Urinary bladder (tissue), 3 donors: ENCODE measurements at regions not wholly inside any gene's neighbourhood (a gene's known extent, or its start where the extent isn't known, plus 50 kb on each side); places are given as distances from the start of the nearest gene placed in this dataset.

Experiments used
- DNase-seq: peaks from one replicate; pipeline ENCODE4 v3.0.0-alpha.2; 2015; ENCODE audit errors: extremely low spot score
- H3K27ac ChIP-seq: one replicate; pipeline ENCODE4 v1.5.1; 2013; ENCODE audit warnings: low read depth, mild to moderate bottlenecking, moderate library complexity
- H3K36me3 ChIP-seq: one replicate; pipeline ENCODE4 v1.6.1; 2013; ENCODE audit warnings: mild to moderate bottlenecking, moderate library complexity; ENCODE audit not compliant: insufficient read depth
- H3K4me1 ChIP-seq: one replicate; pipeline ENCODE4 v1.6.1; 2013; ENCODE audit warnings: mild to moderate bottlenecking, moderate library complexity; ENCODE audit not compliant: insufficient read depth
- H3K4me3 ChIP-seq: one replicate; pipeline ENCODE4 v1.5.1; 2013; ENCODE audit warnings: low read depth, low read length
- WGBS: extraction: QIAGEN DNeasy Blood & Tissue Kit; methylation state at CpG from one replicate; pipeline ENCODE4 v1.1.7; 2013; 5-methylcytosine and 5-hydroxymethylcytosine counted together
- donor health status: healthy with polysubstance abuse.
- donor health status: healthy.

- H3K4me1 ChIP-seq: peaks cover 2% of the 10 kb centered on the region
- no peak for DNase-seq
- H3K36me3 ChIP-seq: no peaks in the 10 kb centered on the region
- H3K27ac ChIP-seq: no peak overlapping the region
- 82% methylated on average over 7 of the region's 7 CpGs for WGBS
- no peak overlapping the region for H3K4me3 ChIP-seq
These were observed 116.2 kb upstream of the USP24 start for GRCh38 chr1:55331351-55331750.

- Histone ChIP-seq H3K27ac (no peak overlapping the region), H3K4me3 (no peak overlapping the region), H3K4me1 (peaks cover 2% of the 10 kb centered on the region), H3K36me3 (no peaks in the 10 kb centered on the region)
- DNase-seq: no peak
- WGBS: 75% methylated on average over 4 of the region's 4 CpGs
These were observed 114.8 kb upstream of the USP24 start for GRCh38 chr1:55329808-55330432.

GRCh38 chr1:55329091-55329490 lies 113.9 kb upstream of the USP24 start:
- Histone ChIP-seq H3K4me1 (peaks cover 2% of the 10 kb centered on the region), H3K36me3 (no peaks in the 10 kb centered on the region), H3K27ac (no peak overlapping the region), H3K4me3 (no peak overlapping the region)
- WGBS: 28% methylated on average over 5 of the region's 5 CpGs
- DNase-seq: no peak

GRCh38 chr1:55326496-55327243 lies 111.5 kb upstream of the USP24 start:
- WGBS: 79% methylated on average over 14 of the region's 14 CpGs

GRCh38 chr1:55323760-55324159 lies 108.6 kb upstream of the USP24 start:
- Histone ChIP-seq H3K36me3 (no peaks in the 10 kb centered on the region), H3K4me1 (peaks cover 2% of the 10 kb centered on the region), H3K27ac (no peak overlapping the region), H3K4me3 (no peak overlapping the region)
- WGBS: 88% methylated on average over 6 of the region's 6 CpGs
- no peak for DNase-seq

More at GRCh38 chr1:55326496-55327243, 111.5 kb upstream of the USP24 start:
- no peak overlapping the region for H3K27ac ChIP-seq
- DNase-seq: no peak
- H3K4me3 ChIP-seq: no peak overlapping the region
- H3K36me3 ChIP-seq: no peaks in the 10 kb centered on the region
- peaks cover 2% of the 10 kb centered on the region for H3K4me1 ChIP-seq

- H3K4me3 ChIP-seq: no peak overlapping the region
- H3K4me1 ChIP-seq: no peaks in the 10 kb centered on the region
- no peaks in the 10 kb centered on the region for H3K36me3 ChIP-seq
- no peak overlapping the region for H3K27ac ChIP-seq
- no peak for DNase-seq
- 82% methylated on average over 1 of the region's 1 CpG for WGBS
These were observed 107.7 kb upstream of the USP24 start for GRCh38 chr1:55322842-55323241.

GRCh38 chr1:55321942-55322341 lies 106.8 kb upstream of the USP24 start:
- no peaks in the 10 kb centered on the region for H3K36me3 ChIP-seq
- WGBS: 55% methylated on average over 2 of the region's 2 CpGs
- H3K4me1 ChIP-seq: no peaks in the 10 kb centered on the region
- DNase-seq: no peak
- H3K4me3 ChIP-seq: no peak overlapping the region
- H3K27ac ChIP-seq: no peak overlapping the region

- WGBS: 87% methylated on average over 2 of the region's 2 CpGs
- no peaks in the 10 kb centered on the region for H3K4me1 ChIP-seq
- no peak for DNase-seq
- H3K36me3 ChIP-seq: no peaks in the 10 kb centered on the region
- H3K27ac ChIP-seq: no peak overlapping the region
- no peak overlapping the region for H3K4me3 ChIP-seq
These were observed 105.7 kb upstream of the USP24 start for GRCh38 chr1:55320891-55321290.

GRCh38 chr1:55318116-55318817 lies 103.1 kb upstream of the USP24 start:
- Histone ChIP-seq H3K27ac (no peak overlapping the region), H3K36me3 (no peaks in the 10 kb centered on the region), H3K4me3 (no peak overlapping the region), H3K4me1 (no peaks in the 10 kb centered on the region)
- 57% methylated on average over 6 of the region's 6 CpGs for WGBS
- DNase-seq: no peak

GRCh38 chr1:55317673-55318072 lies 102.5 kb upstream of the USP24 start:
- Histone ChIP-seq H3K4me1 (no peaks in the 10 kb centered on the region), H3K36me3 (no peaks in the 10 kb centered on the region), H3K27ac (no peak overlapping the region), H3K4me3 (no peak overlapping the region)
- no peak for DNase-seq
- WGBS: 73% methylated on average over 3 of the region's 3 CpGs

- no peak for DNase-seq
- 88% methylated on average over 7 of the region's 7 CpGs for WGBS
These were observed 101.9 kb upstream of the USP24 start for GRCh38 chr1:55316947-55317662.

GRCh38 chr1:55316502-55316901 lies 101.3 kb upstream of the USP24 start:
- Histone ChIP-seq H3K4me1 (no peaks in the 10 kb centered on the region), H3K4me3 (no peak overlapping the region), H3K27ac (no peak overlapping the region), H3K36me3 (no peaks in the 10 kb centered on the region)
- DNase-seq: no peak
- WGBS: 67% methylated on average over 4 of the region's 4 CpGs

More at GRCh38 chr1:55316947-55317662, 101.9 kb upstream of the USP24 start:
- Histone ChIP-seq H3K4me1 (no peaks in the 10 kb centered on the region), H3K36me3 (no peaks in the 10 kb centered on the region), H3K27ac (no peak overlapping the region), H3K4me3 (no peak overlapping the region)

- DNase-seq: no peak
- H3K4me1 ChIP-seq: no peaks in the 10 kb centered on the region
- H3K36me3 ChIP-seq: no peaks in the 10 kb centered on the region
- H3K4me3 ChIP-seq: no peak overlapping the region
- WGBS: 93% methylated on average over 1 of the region's 1 CpG
- H3K27ac ChIP-seq: no peak overlapping the region
These were observed 100.4 kb upstream of the USP24 start for GRCh38 chr1:55315552-55315951.
